Lung microvascular endothelial cell (primary cell): ENCODE measurements at regions not wholly inside any gene's neighbourhood (a gene's known extent, or its start where the extent isn't known, plus 50 kb on each side); places are given as distances from the start of the nearest gene placed in this dataset.
"Not testable (repeated sequence)": the region's sequence is repeated elsewhere in the genome, so short reads cannot be mapped to it uniquely, and the experiment has no call there.

ENCODE experiments used
- DNase-seq, 2 donors: peaks; one replicate each; pipeline versions ENCODE4 v3.0.0 to v3.0.0-alpha.2; 2010; ENCODE audit warnings: low read depth in 2 of 2

DNA sequence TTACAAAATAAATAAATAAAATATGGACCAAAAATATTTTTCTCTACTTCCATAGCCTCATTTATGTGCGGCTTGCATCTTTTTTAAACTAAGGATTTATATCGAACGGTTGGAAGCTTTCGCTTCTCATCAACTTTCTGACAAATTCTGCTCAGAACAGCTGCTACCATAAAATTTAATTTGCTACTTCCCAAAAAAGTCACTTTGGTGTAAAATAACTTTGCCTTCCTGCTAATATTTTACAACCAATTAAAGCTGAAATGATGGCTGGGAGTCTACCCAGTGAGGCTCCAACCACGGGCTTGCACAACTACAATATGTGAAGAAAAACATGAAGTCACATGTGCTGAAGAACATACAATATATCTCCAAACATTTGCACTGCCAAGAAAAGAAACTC lies 253.1 kb upstream of the NEBL start:
- no peak for DNase-seq

DNA sequence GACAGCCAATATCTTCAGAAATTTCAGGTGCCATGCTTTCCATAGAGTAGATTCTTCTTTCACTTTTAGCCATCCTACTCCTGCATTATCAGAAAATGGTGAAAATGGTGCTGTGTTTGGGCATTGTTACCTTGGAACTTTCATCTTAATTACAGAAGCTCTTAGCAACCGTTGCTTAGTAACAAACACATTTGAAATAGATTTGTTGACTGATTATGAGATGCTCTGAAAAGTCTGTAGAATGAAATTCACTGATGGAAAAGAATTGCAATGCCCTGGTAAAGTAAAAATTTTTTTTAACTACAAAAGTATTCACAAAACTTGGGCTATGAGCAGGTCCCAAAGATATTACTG lies 249.3 kb upstream of the NEBL start:
- peak in 1 of 2 donors; percentile 6 for DNase-seq

DNA sequence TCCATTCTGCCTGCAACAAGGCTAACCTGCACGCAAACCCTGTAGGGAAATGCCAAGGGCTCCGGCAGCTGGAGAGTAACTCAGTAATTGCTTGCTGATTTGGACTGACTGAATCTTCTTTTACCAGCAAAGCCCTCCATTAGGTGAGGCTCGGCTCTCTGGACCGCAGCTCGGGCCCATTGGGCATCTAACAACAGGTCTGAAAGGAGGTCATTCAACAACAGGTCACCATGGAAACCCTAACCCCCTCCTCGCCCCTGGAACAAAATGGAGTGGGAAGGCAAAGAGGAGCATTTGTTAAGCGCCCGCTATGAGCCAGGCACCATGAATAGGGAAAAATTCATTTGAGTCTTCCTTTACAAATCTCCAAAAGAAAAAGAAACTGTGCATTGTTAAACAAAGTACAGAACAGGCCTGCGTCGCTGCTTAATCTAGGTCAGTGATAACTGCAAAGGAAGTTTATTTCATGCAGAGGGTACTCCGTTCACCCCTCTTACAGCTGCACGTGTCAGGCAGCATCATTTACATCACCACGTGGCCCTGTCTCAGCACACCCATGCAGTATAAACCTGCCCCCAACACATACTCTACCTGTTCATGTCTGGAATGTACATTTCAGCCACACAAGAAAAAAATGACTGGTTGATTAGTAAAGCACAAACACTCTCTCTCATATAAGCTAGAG lies 248.8 kb upstream of the NEBL start:
- DNase-seq: no peak

DNA sequence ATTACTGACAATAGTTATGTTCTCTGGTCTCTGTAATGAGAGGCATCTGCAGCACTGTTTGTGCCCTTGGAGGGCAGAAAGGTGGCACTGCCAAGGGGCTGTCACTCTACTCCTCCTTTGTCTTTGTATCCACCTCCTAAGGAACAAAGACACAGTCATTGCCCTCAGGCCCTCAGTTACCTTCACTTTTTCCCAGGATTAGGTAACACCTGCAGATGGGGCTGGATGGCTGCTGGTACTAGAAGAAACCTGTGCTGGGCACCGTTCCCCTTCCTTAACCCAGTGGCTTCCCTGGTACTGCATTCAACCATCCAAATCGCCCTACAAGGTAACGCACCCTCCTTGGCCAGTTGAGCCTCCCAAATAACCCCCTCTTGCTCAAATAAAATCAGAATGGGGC lies 246.9 kb upstream of the NEBL start:
- DNase-seq: no peak

DNA sequence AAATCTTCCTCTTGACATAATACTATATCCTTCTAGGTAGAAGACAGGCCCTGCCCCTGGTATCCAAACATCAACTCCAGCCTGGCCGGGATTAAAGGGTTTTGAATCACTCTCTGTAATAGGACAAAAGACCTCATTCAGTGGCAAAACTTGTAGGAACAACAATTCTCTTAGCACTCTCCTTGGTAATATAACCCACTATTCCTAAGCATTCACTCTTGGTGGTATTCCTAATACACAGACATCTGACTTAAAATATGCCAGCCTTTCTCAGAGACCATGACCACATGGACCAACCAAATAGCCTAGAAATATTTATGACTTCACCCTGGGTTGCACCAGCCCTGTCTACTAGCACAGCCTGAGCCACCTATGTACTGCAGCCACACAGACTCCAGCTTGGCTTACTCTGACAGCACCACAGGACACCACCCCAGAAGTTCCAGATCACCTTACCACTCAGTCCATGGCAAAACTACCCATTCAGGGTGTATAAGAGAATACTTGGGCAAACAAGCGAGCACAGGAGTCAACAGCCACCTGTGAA lies 244.9 kb upstream of the NEBL start:
- DNase-seq: no peak

DNA sequence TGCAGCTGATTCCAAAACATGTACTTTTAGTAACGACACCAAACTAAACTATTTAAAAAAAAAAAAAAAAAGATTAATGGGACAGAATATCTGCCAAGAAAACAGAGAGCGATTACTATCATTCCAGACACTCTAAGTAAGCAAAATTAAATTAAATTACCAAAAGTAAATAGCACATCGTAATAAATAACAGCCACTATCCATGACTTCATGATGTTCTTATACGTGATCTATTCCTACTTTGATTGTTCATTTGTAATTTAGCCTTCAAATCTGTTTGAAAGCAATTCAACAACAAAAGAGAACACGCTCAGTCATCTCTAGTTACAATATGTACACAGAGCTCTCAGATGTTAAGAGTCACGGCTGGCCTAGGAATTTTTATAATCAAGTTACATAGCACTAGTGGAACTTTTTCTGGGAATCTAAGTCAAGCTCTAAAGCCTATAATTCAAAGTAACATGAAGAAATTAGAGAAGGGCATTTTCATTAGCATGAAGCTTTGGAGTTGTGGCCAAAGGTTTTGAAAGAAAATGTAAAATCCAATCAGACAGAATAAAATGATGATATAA lies 241.7 kb upstream of the NEBL start:
- no peak for DNase-seq

DNA sequence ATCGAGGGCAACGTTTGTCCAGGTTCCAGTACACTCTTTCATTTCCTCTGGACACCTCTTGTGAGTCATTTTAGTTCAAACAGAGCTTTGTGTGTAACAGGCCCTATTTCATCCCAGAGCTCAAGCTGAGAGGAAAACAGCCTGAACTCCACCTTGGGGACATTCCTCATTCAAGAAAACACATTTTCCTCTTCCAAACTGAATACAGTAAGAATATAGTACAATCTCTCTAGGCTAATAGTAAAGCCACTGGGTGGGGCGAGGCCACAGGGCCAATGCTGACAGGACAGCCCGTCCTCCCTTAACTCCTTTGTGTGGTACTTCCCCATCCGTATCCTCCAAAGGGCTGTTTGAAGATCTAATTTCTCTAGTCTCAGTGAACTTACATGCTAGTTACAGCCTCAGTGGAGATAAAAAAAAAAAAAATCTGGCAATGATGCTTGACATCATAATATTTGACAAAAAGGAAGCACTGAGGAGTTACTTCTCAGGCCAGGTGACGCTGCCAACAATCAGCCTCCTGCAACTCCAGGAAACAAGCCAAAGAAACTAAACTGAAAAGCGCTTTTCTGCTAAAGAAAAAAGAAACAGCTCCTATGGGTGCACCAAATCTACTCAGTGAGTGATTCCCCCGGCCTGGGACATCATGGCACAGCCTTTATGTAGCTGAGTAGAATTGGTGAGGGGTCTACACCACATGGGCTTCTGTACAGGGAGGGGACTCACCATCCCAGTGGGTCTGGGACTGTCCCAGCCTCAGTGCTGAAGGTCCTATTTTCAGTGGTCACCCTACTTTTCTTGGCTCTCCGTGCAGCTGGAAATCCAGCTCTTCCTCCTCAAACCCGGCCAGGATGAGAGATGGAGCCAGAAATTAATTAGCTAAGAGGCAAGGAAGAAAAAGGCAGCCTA lies 238.2 kb upstream of the NEBL start:
- peak in 1 of 2 donors; percentile 51 for DNase-seq

DNA sequence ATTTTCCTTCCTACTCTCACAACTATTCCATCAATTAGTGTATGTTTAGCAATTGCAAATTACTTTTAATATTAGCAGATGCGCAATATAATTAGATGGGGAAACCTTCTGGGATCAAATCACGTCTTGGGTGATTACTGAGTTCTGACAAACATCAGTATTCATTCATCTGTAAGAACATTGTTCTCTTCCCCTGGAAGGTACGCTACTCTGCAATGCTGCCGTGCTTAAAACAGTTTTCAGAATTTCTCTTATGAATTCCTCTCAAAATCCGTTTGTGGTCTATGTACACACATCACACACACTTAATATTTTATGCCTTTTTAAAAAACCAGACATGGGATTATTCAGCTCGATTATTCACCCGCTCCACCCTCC lies 237.5 kb upstream of the NEBL start:
- DNase-seq: no peak

DNA sequence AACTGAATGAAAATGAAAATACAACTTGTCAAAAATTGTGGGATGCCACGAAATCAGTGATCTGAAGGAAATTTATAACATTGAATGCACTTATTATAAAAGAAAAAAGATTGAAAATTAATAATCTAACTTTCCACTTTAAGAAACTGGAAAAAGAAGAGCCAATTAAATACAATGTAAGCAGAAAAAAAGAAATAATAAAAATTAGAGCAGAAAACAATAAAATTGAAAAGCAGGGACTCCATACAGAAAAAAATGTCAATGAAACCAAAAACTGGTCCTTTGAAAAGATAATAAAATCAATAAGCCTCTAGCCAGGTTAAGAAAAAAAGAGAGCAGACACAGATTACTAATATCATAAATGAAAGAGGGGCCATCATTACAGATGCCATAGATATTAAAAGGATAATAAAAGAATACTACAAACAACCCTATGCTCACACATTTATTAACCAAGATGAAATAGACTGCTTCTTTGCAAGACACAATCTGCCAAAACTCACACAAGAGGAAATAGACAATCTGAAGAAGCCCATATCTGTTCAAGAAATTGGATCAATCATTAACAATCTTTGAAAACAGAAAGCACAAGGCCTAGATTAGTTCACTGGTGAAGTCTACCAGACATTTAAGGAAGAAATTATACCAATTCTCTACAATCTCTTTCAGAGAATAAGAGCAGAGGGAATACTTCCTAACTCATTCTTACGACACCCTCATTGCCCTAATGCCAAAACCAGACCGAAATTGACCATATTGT lies 233.8 kb upstream of the NEBL start:
- DNase-seq: no peak

DNA sequence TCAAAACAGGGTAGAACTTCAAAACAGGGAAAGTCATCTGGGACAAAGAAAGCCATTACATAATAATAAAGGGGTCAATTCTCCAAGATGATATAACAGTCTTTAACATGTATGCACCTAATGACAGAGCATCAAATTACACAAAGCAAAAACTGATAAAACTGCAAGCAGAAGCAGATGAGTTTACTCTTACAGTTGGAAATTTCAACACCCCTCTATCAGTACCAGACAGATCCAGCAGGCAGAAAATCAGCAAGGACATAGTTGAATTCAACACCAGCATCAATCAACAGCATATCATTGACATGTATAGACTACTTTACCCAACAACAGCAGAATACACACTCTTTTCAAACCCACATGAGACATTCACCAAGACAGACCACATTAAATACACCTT lies 233.0 kb upstream of the NEBL start:
- DNase-seq: no peak

DNA sequence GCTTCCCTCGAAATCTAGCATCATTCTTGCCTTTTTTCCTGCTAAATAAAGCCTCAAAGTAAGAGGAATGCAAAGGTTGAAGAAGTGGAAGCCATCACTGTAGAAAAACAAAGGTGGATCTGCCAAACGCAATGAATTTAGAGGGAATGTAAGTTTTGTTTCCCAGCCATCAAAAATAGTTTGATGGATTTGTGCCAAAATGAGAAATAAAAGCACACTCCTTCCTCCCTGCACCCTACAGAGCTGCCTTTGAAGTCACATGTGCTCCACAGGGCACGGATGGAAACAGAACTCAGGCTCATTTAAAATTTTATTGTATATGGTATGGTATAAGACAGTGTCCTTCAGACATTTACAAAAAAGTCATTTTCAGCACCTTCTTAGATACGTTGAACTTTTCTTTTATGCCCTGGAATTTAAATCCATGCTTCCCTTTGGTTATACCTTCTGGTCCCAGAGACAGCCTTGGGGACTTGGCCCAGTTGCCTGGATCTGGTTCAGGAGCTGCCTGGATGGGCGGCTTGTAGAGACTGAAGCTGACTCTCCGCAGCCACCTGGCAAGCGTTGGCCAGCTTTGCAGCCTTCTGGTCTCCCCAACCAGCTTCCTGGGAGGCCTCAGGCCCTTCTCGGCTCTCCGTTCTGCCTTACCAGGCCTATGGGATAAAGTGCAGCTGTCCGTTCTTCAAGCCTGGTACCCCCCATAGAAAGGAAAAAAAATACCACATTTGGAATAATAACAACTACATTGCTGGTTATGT lies 228.5 kb upstream of the NEBL start:
- peak in 1 of 2 donors; percentile 62 for DNase-seq

DNA sequence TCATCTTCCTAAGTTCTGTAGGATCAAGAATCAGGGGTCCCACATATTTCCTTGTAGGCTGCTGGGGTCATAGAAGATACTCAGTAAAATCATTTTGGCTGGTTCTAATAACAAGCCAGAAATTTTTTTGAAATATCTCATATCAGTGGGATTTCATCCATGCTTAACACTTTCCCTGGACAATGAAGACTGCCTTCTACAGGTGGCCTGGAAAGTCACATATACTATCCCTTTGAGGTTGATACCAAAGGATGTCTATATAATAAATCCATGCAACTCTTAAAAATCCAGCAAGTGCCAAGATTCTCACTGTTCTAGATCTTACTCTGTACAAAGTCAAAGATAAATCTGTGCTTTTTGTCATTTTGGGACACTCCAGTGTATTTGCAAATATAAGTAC lies 225.8 kb upstream of the NEBL start:
- DNase-seq: peak in 1 of 2 donors; percentile 39

DNA sequence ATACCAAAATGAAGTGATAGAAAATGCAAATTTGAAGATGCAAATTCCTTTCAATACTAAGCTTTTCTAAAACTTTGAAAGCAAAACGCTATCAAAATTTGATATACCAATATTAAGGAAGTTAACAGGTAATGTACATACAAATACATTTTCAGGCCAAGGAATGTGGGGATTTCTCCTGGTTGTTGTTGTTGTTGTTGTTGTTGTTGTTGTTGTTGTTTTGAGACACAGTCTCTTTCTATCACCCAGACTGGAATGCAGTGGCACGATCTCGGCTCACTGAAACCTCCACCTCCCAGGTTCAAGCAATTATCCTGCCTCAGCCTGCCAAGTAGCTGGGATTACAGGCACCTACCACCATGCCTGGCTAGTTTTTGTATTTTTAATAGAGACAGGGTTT lies 224.7 kb upstream of the NEBL start:
- not testable (repeated sequence) for DNase-seq

DNA sequence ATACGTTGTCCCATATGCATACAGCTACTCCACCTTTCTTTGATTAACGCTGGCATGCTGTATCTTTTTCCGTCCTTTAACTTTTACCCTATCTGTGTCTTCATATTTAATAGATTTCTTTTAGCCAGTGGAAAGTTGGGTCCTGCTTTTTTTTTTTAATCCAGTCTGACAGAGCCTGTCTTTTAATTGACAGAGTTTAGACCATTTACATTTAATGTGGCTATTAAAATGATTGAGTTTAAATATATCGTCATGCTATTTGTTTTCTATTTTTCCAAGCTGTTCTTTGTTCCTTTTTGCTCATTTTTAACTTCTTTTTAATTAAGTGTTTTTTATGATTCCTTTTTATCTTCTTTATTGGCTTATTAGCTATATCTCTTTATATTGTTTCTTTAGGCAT lies 217.6 kb upstream of the NEBL start:
- no peak for DNase-seq

DNA sequence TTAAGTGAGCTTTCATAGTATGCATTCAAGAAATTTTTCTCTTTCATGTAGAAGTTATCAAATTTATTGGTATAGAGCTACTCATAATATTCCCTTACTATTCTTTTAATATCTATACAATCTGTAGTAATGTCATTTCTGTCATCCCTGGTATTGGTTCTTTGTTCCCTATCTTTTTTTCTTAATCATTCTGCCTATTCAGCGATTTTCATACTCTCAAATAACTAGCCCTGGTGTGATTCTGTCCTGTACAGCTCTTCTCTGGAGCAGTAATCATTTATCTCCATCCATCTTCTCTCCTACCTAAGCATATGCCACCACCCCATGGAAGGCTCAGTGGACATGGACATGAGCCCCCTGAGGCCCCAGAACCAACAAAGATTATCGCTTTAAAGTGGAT lies 213.2 kb upstream of the NEBL start:
- no peak for DNase-seq

DNA sequence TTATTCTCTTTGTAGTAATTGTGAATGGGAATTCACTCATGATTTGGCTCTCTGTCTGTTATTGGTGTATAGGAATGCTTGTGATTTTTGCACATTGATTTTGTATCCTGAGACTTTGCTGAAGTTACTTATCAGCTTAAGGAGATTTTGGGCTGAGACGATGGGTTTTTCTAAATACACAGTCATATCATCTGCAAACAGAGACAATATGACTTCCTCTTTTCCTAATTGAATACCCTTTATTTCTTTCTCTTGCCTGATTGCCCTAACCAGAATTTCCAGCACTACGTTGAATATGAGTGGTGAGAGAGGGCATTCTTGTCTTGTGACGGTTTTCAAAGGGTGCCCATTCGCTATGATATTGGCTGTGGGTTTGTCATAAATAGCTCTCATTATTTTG lies 209.8 kb upstream of the NEBL start:
- not testable (repeated sequence) for DNase-seq

DNA sequence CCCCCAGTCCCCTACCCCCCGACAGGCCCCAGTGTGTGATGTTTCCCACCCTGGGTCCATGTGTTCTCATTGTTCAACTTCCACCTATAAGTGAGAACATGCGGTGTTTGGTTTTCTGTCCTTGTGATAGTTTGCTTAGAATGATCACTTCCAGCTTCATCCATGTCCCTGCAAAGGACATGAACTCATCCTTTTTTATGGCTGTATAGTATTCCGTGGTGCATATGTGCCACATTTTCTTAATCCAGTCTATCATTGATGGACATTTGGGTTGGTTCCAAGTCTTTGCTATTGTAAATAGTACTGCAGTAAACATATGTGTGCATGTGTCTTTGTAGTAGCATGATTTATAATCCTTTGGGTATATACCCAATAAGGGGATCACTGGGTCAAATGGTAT lies 208.2 kb upstream of the NEBL start:
- not testable (repeated sequence) for DNase-seq

DNA sequence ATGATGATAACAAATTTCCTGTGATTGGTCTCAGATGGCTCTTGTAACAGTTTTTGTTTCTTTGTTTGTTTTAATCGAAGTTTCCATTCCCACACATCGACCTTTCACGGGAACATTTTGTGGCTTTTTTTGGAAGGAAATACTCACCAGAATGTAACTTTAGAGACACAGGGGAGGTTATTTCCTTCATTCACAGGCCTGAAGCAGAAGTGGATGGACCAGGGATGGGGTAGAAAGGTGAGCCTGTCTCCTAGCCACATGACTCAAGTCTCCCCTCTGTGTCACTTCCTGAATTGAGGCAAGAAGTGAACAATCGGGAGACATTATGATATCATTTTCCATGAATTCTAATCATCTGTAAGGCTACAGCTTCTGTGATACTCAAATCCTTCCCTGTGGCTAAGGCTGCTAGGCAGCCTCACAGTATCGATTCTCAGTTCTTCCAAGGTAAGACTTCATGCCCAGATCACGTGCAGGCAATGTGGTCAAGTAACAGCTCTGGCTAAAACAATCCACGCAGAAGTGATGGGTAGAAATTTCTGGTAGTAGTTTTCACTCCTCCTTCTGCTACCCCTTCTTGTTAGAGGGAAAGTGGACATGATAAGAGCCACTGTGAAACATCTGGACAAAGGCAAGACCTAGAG lies 203.9 kb upstream of the NEBL start:
- DNase-seq: peak; percentile 26 to 86

DNA sequence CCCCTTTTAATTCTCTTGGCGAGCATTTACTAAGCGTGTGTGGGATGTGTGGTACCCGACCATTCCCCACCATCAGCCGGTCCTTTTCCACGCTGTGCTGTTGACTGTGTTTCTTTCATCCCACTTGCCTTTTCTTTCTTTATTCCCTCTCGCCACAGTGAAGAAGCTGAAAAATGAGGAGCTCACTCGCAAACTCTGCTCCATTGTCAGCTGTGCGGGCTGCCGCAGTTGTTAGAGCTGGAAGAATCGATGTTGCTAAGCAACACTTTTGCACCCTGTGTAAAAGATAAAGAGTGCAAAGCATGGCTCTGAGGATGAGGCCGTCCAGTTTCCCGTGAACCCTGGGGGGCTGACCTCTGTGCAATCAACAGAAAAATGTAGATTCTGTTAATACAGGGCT lies 203.1 kb upstream of the NEBL start:
- DNase-seq: no peak

DNA sequence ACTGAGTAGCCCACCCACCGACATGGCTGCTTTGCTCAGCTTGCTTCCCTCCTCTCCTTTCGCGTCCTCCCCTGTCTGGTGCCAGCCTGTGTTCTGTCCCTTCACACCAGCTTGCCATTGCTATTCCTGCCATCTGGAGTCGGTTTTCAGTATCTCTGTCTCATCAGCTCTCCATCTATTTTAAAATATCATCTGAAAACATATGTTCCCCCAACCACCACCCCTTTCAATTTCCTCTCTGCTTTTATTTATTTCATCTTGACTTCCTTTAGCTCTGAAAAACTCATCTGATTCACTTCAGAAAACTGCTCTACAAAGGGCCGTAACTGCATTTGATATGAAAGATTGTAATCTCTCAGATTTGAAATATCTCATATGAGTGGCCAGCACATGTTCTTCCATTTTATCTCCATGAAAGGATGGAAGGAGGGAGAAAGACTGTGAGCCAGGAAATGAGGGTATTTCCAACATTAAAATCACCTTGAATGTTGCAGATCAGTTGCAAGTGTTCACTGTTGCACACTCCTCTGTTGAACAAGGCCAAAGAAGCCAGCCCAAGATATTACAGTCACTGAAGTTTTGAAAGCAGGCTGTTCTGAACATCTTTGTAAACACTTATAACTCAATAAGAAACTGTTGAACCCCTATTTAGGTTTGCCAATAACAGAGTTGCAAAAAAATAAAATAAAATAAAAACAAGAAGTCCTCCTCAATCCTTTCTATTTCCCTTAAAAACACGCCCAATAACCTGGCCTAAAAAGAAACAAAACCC lies 202.4 kb upstream of the NEBL start:
- DNase-seq: peak in 1 of 2 donors; percentile 21
